IMR-90 (cell line): ENCODE measurements at regions not wholly inside any gene's neighbourhood (a gene's known extent, or its start where the extent isn't known, plus 50 kb on each side); places are given as distances from the start of the nearest gene placed in this dataset.
"Not testable (repeated sequence)": the region's sequence is repeated elsewhere in the genome, so short reads cannot be mapped to it uniquely, and the experiment has no call there.

Experiments
- ATAC-seq: fragments of 200-7000 bp; cut with Tn5 transposase; 2 replicates; pipeline ENCODE4 v1.9.1; 2020; ENCODE audit warnings: low read depth, mild to moderate bottlenecking, moderate library complexity
- BruUV-seq: library from RNA; stranded (reverse); fragments of 400-500 nt; replicated peaks from 2 replicates; lab custom pipeline; 2021; lab: Mats Ljungman, UMichigan
- CTCF ChIA-PET: fragments of 300-600 bp; formaldehyde crosslinking; extraction: SDS; loops from one replicate; lab custom pipeline; 2021; ENCODE audit warnings: antibody characterized with exemption; lab: Yijun Ruan, JAX
- POLR2A ChIA-PET: fragments of 300-600 bp; sonication (Branson Sonifier 250); formaldehyde crosslinking; loops from one replicate; lab custom pipeline; 2022; ENCODE audit warnings: antibody characterized with exemption; ENCODE audit not compliant: unreplicated experiment; lab: Charles Lee
- DNase-seq: peaks from one replicate; pipeline ENCODE4 v3.0.0; 2013
- H2AFZ ChIP-seq: replicated peaks from 2 replicates; pipeline ENCODE3; 2013; ENCODE audit warnings: low read length, mild to moderate bottlenecking; ENCODE audit not compliant: poor library complexity
- H2AK5ac ChIP-seq: 2 replicates; pipeline ENCODE4 v1.6.1; 2013; ENCODE audit warnings: low read depth, low read length, inconsistent platforms
- H2AK9ac ChIP-seq: replicated peaks from 2 replicates; pipeline ENCODE3; 2013; ENCODE audit warnings: mild to moderate bottlenecking, low read depth, low read length, moderate library complexity; ENCODE audit not compliant: poor library complexity
- H2BK120ac ChIP-seq: 2 replicates; pipeline ENCODE4 v1.6.1; 2013; ENCODE audit warnings: low read depth, low read length, inconsistent platforms
- H2BK15ac ChIP-seq: 3 replicates; pipeline ENCODE4 v1.6.1; 2013; ENCODE audit warnings: low read depth, low read length, inconsistent platforms
- H2BK20ac ChIP-seq: 2 replicates; pipeline ENCODE4 v1.6.1; 2013; ENCODE audit warnings: low read depth, mild to moderate bottlenecking, inconsistent platforms, low read length, moderate library complexity
- H2BK5ac ChIP-seq: 2 replicates; pipeline ENCODE4 v1.6.1; 2013; ENCODE audit warnings: mild to moderate bottlenecking, low read depth, low read length, inconsistent platforms; ENCODE audit not compliant: poor library complexity, severe bottlenecking
- H3K14ac ChIP-seq: replicated peaks from 2 replicates; pipeline ENCODE4 v1.6.1; 2013; ENCODE audit warnings: low read depth, low read length, inconsistent platforms
- H3K18ac ChIP-seq: 2 replicates; pipeline ENCODE4 v1.6.1; 2013; ENCODE audit warnings: low read depth, low read length, control low read depth
- H3K23ac ChIP-seq: 2 replicates; pipeline ENCODE4 v1.6.1; 2013; ENCODE audit warnings: low read depth, low read length, inconsistent platforms
- H3K27ac ChIP-seq: 2 replicates; pipeline ENCODE4 v1.5.1; 2013; ENCODE audit warnings: mild to moderate bottlenecking, control low read depth, low read length; ENCODE audit not compliant: insufficient read depth
- H3K27me3 ChIP-seq: 2 replicates; pipeline ENCODE4 v1.6.1; 2013; ENCODE audit warnings: low read length; ENCODE audit not compliant: control insufficient read depth, insufficient read depth
- H3K36me3 ChIP-seq: 2 replicates; pipeline ENCODE4 v1.6.1; 2013; ENCODE audit warnings: low read length, mixed read lengths; ENCODE audit not compliant: control insufficient read depth, insufficient read depth
- H3K4ac ChIP-seq: 2 replicates; pipeline ENCODE4 v1.6.1; 2013; ENCODE audit warnings: low read depth, low read length, inconsistent platforms
- H3K4me1 ChIP-seq: 2 replicates; pipeline ENCODE4 v1.6.1; 2013; ENCODE audit warnings: low read length, mixed read lengths; ENCODE audit not compliant: control insufficient read depth, insufficient read depth
- H3K4me2 ChIP-seq: 2 replicates; pipeline ENCODE4 v1.6.1; 2013; ENCODE audit warnings: low read depth, mild to moderate bottlenecking, control low read depth, low read length, moderate library complexity
- H3K4me3 ChIP-seq: 2 replicates; pipeline ENCODE4 v1.5.1; 2013; ENCODE audit warnings: low read depth, mild to moderate bottlenecking, control low read depth, low read length, moderate library complexity; ENCODE audit not compliant: insufficient read depth
- H3K56ac ChIP-seq: 2 replicates; pipeline ENCODE4 v1.6.1; 2013; ENCODE audit warnings: low read length, inconsistent platforms; ENCODE audit not compliant: insufficient read depth; ENCODE audit errors: extremely low read depth
- H3K79me1 ChIP-seq, 2 experiments: 2 replicates each; pipeline ENCODE4 v1.6.1; 2013; ENCODE audit warnings: low read length in 2 of 2, inconsistent platforms in 1 of 2, low read depth in 1 of 2
- H3K9ac ChIP-seq: 2 replicates; pipeline ENCODE4 v1.6.1; 2013; ENCODE audit warnings: low read depth, low read length, control low read depth
- H3K9me1 ChIP-seq: 2 replicates; pipeline ENCODE4 v1.6.1; 2013; ENCODE audit warnings: low read length, inconsistent platforms; ENCODE audit not compliant: insufficient read depth
- H3K9me3 ChIP-seq: 2 replicates; pipeline ENCODE4 v1.6.1; 2013; ENCODE audit warnings: low read length; ENCODE audit not compliant: control insufficient read depth, insufficient read depth
- H4K20me1 ChIP-seq: 2 replicates; pipeline ENCODE4 v1.6.1; 2013; ENCODE audit warnings: low read length, inconsistent platforms; ENCODE audit not compliant: insufficient read depth
- H4K5ac ChIP-seq: 2 replicates; pipeline ENCODE4 v1.6.1; 2013; ENCODE audit warnings: mild to moderate bottlenecking, low read depth, low read length, control low read depth
- H4K8ac ChIP-seq, 2 experiments: 2 replicates each; pipeline ENCODE4 v1.6.1; 2013; ENCODE audit warnings: low read depth in 2 of 2, low read length in 2 of 2, control low read depth in 1 of 2, inconsistent platforms in 1 of 2
- H4K91ac ChIP-seq: 2 replicates; pipeline ENCODE4 v1.6.1; 2013; ENCODE audit warnings: low read depth, low read length, inconsistent platforms; ENCODE audit not compliant: insufficient read depth
- WGBS, 2 experiments: methylation state at CpG; one replicate each; pipeline versions ENCODE4 v1.1.5 to v1.1.7; 2013; ENCODE audit warnings: missing lambda C conversion rate in 2 of 2; ENCODE audit not compliant: insufficient read length in 1 of 2; ENCODE audit errors: extremely low coverage in 2 of 2; 5-methylcytosine and 5-hydroxymethylcytosine counted together
- dilution Hi-C: fragments of 300-500 bp; cut with HindIII; formaldehyde crosslinking; loops from one replicate; pipeline ENCODE4 v1.14.3; 2018; ENCODE audit warnings: low sequenced_read_pairs; ENCODE audit not compliant: unreplicated experiment
- in situ Hi-C: fragments of 300-500 bp; cut with MboI; formaldehyde crosslinking; loops from 3 replicates; pipeline ENCODE4 v1.14.3; 2019; ENCODE audit warnings: low sequenced_read_pairs, inconsistent platforms, mixed read lengths
- intact Hi-C: fragments of 100-400 bp; cut with micrococcal nuclease; formaldehyde crosslinking; loops from 2 replicates; pipeline ENCODE4 v1.10.0; 2022

DNA sequence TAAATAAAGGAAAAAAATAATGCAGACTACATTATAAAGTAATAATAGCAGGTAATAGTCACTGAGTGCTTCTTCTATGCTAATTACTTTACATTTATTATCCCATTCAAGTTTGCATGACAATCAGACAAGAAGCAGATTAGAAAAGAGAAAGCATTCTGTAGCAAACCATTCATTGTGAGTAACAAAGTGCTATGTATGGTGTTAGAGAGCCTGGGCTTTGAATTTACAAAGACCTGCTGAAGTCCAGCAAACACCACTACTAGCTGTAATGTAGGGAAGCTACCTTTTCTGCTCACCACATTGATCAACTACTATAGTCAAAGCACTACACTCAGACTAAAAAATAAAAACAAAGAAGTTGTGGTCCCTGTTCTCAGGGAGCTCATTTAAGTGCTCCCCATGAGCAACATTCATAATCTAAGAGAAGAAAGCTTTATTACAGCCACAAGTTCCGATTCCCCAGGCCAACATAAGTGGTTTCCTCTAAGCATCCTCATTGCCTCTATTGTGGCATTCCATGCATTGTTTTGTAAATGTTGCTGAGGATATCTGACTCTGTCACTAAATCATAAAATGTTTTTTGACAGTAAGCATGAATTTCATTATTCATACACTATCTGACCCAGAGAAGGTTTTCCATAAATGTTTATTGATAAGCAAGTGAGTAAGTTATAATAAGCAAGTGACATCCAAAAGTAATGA lies 108.5 kb downstream of the FOXD4L6 start:
- H4K8ac ChIP-seq, H3K14ac ChIP-seq, H3K4me1 ChIP-seq, H2BK20ac ChIP-seq, CTCF ChIA-PET, H3K18ac ChIP-seq, H3K56ac ChIP-seq, DNase-seq, H3K9ac ChIP-seq, H3K4ac ChIP-seq, H3K4me2 ChIP-seq, H3K23ac ChIP-seq, H3K27ac ChIP-seq, POLR2A ChIA-PET, H2BK5ac ChIP-seq, H4K5ac ChIP-seq, H3K9me1 ChIP-seq, intact Hi-C loops, H3K79me1 ChIP-seq, H2AFZ ChIP-seq, H2AK9ac ChIP-seq, H3K4me3 ChIP-seq, H4K91ac ChIP-seq, dilution Hi-C loops, BruUV-seq, in situ Hi-C loops, H4K20me1 ChIP-seq, H2BK120ac ChIP-seq, H2AK5ac ChIP-seq, H3K9me3 ChIP-seq, H3K27me3 ChIP-seq, H2BK15ac ChIP-seq, H3K36me3 ChIP-seq: not testable (repeated sequence)
- no CpG with 5 or more reads among the region's 1 CpG for WGBS, 2 experiments
- ATAC-seq: peak; percentile 40

DNA sequence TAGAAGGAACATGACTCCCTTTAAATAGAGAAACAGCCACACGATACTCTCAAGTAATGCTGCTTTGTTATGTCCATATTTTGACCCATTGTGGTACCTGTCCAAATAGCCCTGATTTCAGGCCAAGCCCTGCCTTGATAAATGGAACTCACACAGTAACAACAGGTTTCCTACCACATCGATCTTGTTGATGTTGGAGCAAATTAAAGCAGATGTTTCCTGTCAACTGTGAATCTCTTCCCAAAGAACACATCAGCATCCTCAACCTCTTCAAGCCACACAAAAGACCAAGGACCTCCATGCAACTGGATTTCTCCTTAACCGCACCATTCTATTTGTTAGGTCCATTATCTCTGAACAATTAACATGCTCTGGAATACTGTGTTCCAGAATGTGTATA lies 109.5 kb downstream of the FOXD4L6 start:
- H2BK20ac ChIP-seq, H4K8ac ChIP-seq, H3K4me1 ChIP-seq, H3K4me2 ChIP-seq, H3K79me1 ChIP-seq, H3K4me3 ChIP-seq, H4K91ac ChIP-seq, H3K27ac ChIP-seq, H3K27me3 ChIP-seq, H3K14ac ChIP-seq, H3K9me1 ChIP-seq, BruUV-seq, dilution Hi-C loops, H4K20me1 ChIP-seq, POLR2A ChIA-PET, H2BK15ac ChIP-seq, H2BK5ac ChIP-seq, H2AFZ ChIP-seq, ATAC-seq, H3K4ac ChIP-seq, H2BK120ac ChIP-seq, intact Hi-C loops, DNase-seq, H3K18ac ChIP-seq, H3K9ac ChIP-seq, H3K56ac ChIP-seq, H2AK5ac ChIP-seq, H4K5ac ChIP-seq, H3K9me3 ChIP-seq, H2AK9ac ChIP-seq, H3K23ac ChIP-seq, CTCF ChIA-PET, H3K36me3 ChIP-seq, in situ Hi-C loops: not testable (repeated sequence)
- no CpG with 5 or more reads among the region's 3 CpGs for WGBS, 2 experiments
